AG09319 (cell line): ENCODE measurements at regions not wholly inside any gene's neighbourhood (a gene's known extent, or its start where the extent isn't known, plus 50 kb on each side); places are given as distances from the start of the nearest gene placed in this dataset.

Experiments
- DNase-seq: peaks from one replicate; pipeline ENCODE4 v3.0.0-alpha.2; 2010; ENCODE audit warnings: low read depth; ENCODE audit errors: extremely low read depth
- TF ChIP-seq, protein P1 (sequence below): IDR thresholded peaks from 2 replicates; pipeline ENCODE4 v1.5.1; 2011; ENCODE audit warnings: low read depth, mild to moderate bottlenecking, inconsistent platforms, low read length, moderate library complexity

GRCh38 chr10:107901076-107901475 is 736.6 kb upstream of the SORCS1 start:
- TF ChIP-seq, protein P1, sequence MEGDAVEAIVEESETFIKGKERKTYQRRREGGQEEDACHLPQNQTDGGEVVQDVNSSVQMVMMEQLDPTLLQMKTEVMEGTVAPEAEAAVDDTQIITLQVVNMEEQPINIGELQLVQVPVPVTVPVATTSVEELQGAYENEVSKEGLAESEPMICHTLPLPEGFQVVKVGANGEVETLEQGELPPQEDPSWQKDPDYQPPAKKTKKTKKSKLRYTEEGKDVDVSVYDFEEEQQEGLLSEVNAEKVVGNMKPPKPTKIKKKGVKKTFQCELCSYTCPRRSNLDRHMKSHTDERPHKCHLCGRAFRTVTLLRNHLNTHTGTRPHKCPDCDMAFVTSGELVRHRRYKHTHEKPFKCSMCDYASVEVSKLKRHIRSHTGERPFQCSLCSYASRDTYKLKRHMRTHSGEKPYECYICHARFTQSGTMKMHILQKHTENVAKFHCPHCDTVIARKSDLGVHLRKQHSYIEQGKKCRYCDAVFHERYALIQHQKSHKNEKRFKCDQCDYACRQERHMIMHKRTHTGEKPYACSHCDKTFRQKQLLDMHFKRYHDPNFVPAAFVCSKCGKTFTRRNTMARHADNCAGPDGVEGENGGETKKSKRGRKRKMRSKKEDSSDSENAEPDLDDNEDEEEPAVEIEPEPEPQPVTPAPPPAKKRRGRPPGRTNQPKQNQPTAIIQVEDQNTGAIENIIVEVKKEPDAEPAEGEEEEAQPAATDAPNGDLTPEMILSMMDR = no peak
- no peak for DNase-seq

- TF ChIP-seq, protein P1 = no peak
Observed at GRCh38 chr10:107900131-107900530, 735.6 kb upstream of the SORCS1 start.

GRCh38 chr10:107899502-107900062 is 735.1 kb upstream of the SORCS1 start:
- no peak for DNase-seq
- TF ChIP-seq, protein P1 = no peak

More at GRCh38 chr10:107900131-107900530, 735.6 kb upstream of the SORCS1 start:
- no peak for DNase-seq

GRCh38 chr10:107899075-107899474 is 734.6 kb upstream of the SORCS1 start:
- TF ChIP-seq, protein P1 = no peak
- DNase-seq = no peak

DNA sequence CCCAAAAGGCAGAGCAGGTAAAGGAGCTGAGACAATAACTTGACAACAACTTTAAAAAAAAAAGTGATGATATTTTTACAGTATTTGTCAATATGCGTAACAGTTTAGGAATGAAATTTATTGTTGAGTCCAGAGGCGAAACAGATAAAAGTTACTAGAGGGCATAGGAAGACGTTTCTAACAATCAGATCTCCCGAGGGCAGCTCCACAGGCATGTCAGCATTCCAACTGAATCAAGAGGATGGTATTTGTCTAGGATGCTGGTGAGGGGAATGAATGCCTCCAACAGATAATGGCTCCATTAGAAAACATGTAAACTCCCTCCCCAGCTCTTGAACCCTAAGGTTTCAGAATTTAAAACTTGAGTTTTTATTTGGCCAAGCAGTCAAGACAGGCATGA is 733.9 kb upstream of the SORCS1 start:
- TF ChIP-seq, protein P1 = no peak
- no peak for DNase-seq

DNA sequence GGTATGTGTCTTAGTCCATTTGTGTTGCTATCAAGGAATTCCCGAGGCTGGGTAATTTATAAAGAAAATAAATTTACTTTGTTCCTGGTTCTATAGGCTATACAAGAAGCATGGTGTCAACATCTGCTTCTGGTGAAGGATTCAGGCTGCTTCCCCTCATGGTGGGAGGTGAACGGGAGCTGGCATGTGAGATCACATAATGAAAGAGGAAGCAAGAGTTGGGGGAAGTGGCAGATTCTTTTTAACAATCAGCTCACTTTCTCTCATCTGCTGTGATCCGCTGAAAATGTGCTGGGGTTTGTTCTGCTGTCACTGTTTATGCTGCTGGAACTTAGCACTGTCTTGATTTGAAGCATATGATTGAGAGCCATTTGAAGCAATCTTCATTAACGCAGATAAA is 730.0 kb upstream of the SORCS1 start:
- TF ChIP-seq, protein P1 = no peak
- DNase-seq = no peak

GRCh38 chr10:107889105-107889504 is 724.6 kb upstream of the SORCS1 start:
- TF ChIP-seq, protein P1 = no peak
- DNase-seq = no peak
